ENCODE measurements at regions not wholly inside any gene's neighbourhood (a gene's known extent, or its start where the extent isn't known, plus 50 kb on each side); places are given as distances from the start of the nearest gene placed in this dataset.

DNA sequence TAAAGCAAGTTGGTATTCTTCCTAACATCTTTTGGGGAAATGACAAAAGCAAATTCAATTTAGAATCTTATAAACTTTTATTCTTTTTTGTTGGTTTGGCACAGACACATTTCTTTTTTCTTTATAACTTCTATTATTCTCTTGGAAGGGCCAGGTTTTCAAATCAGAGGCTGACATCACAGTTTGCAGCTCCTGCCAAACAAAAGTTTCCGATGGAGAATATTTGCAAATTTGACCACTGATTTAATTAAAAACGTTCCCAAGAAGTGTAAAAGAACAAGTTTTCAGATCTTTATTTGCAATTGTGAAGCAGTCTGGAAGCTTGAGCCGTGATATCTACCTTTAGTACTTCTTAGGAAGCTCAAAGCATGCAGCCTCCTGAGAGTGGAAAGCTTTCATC is 53.8 kb upstream of the CD83 start:
- DNase-seq (ENCODE audit: insufficient read length, low spot score) (no peak), FAIRE-seq (no peak)

- DNase-seq (ENCODE audit: insufficient read length, low spot score) (no peak), FAIRE-seq (peak; percentile 80)
Measured at GRCh38 chr6:14065350-14065749, 52.2 kb upstream of the CD83 start.

- FAIRE-seq (peak; percentile 63), DNase-seq (ENCODE audit: insufficient read length, low spot score) (peak; percentile 72)
Measured at GRCh38 chr6:14066782-14067406, 50.7 kb upstream of the CD83 start.

- no peak for FAIRE-seq
Measured at GRCh38 chr6:14067656-14068055, 49.9 kb upstream of the CD83 start.

More at GRCh38 chr6:14067656-14068055, 49.9 kb upstream of the CD83 start:
- DNase-seq (ENCODE audit: insufficient read length, low spot score), result no peak

Data from HTR-8/SVneo (cell line).